ENCODE measurements at regions not wholly inside any gene's neighbourhood (a gene's known extent, or its start where the extent isn't known, plus 50 kb on each side); places are given as distances from the start of the nearest gene placed in this dataset.

DNA sequence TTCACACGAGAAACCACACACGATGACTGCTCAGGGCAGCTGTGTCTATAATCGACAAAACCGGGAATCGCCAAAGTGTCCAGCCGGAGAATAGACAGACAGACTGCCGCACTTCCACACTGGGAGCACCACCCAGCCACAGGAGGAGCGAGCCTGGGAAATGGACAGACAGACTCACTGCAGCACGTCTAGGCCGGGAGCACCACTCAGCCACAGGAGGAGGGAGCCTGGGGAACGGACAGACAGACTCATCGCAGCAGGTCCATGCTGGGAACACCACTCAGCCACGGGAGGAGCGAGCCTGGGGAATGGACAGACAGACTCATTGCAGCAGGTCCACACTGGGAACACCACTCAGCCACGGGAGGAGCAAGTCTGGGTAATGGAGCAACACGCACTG, 137.2 kb downstream of the BRD1 start:
- intact Hi-C loops (cut with micrococcal nuclease): no loop called here
- no peak for DNase-seq
- ChIA-PET POLR2A (no interaction called here), CTCF (no interaction called here)
- H3K27ac Mint-ChIP-seq: no peak overlapping the region
- H3K4me1 ChIP-seq (ENCODE audit: control insufficient read depth in 2 of 2, insufficient read depth in 2 of 2, low read length in 2 of 2): no peaks in the 10 kb centered on the region
- no peak for TF ChIP-seq EZH2 (IDR thresholded peaks at IDR 0.05; ENCODE audit: borderline replicate concordance, insufficient read depth, low read depth, low read length, poor library complexity, severe bottlenecking)
- TF ChIP-seq, protein P1, sequence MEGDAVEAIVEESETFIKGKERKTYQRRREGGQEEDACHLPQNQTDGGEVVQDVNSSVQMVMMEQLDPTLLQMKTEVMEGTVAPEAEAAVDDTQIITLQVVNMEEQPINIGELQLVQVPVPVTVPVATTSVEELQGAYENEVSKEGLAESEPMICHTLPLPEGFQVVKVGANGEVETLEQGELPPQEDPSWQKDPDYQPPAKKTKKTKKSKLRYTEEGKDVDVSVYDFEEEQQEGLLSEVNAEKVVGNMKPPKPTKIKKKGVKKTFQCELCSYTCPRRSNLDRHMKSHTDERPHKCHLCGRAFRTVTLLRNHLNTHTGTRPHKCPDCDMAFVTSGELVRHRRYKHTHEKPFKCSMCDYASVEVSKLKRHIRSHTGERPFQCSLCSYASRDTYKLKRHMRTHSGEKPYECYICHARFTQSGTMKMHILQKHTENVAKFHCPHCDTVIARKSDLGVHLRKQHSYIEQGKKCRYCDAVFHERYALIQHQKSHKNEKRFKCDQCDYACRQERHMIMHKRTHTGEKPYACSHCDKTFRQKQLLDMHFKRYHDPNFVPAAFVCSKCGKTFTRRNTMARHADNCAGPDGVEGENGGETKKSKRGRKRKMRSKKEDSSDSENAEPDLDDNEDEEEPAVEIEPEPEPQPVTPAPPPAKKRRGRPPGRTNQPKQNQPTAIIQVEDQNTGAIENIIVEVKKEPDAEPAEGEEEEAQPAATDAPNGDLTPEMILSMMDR (IDR thresholded peaks at IDR 0.05): no peak
- no peaks in the 10 kb centered on the region for H4K20me1 ChIP-seq (ENCODE audit: control insufficient read depth, insufficient read depth, low read length, poor library complexity, severe bottlenecking)
- no peak overlapping the region for H3K4me3 Mint-ChIP-seq
- peaks cover 2% of the 10 kb centered on the region for H3K9me3 Mint-ChIP-seq (ENCODE audit: insufficient read depth)
- no peaks in the 10 kb centered on the region for H3K79me2 ChIP-seq (ENCODE audit: control insufficient read depth, insufficient read depth, low read length)
- H3K27me3 Mint-ChIP-seq: peaks cover 26% of the 10 kb centered on the region
- WGBS (ENCODE audit: insufficient coverage): 93% methylated on average over 16 of the region's 16 CpGs
- no peak overlapping the region for H3K27ac ChIP-seq (ENCODE audit: low read length in 2 of 2)
- no peak overlapping the region for H3K4me3 ChIP-seq (ENCODE audit: control extremely low read depth in 1 of 5, extremely low read depth in 1 of 5, insufficient read depth in 1 of 5, low read depth in 2 of 5, low read length in 4 of 5)
- no peak overlapping the region for H3K4me2 ChIP-seq (replicated peaks; ENCODE audit: low read depth, low read length, poor library complexity, severe bottlenecking)
- no peak overlapping the region for H3K9ac ChIP-seq (ENCODE audit: low read length)
- ATAC-seq (ENCODE audit: low read depth): no peak
- H3K27me3 ChIP-seq (replicated peaks in 1 of 4; ENCODE audit: control extremely low read depth in 1 of 4, control insufficient read depth in 3 of 4, insufficient read depth in 4 of 4, low read length in 3 of 4): peaks cover 0 to 15% (median 0%) of the 10 kb centered on the region in 4 experiments
- no peak overlapping the region for H2AFZ ChIP-seq (ENCODE audit: insufficient read depth, low read depth, low read length, poor library complexity, severe bottlenecking)
- H3K9me3 ChIP-seq (ENCODE audit: control extremely low read depth in 1 of 3, control insufficient read depth in 2 of 3, insufficient read depth in 1 of 3, low read length in 2 of 3): peaks cover 0 to 16% (median 0%) of the 10 kb centered on the region in 3 donors
- H3K4me1 Mint-ChIP-seq: no peaks in the 10 kb centered on the region
- H3K36me3 ChIP-seq (replicated peaks in 1 of 2; ENCODE audit: control extremely low read depth in 1 of 2, control insufficient read depth in 1 of 2, extremely low read depth in 1 of 2, insufficient read depth in 2 of 2, low read length in 1 of 2): no peaks in the 10 kb centered on the region

GRCh38 chr22:49689858-49690257, 137.8 kb downstream of the BRD1 start:
- TF ChIP-seq, protein P1 (IDR thresholded peaks at IDR 0.05): no peak
- no peaks in the 10 kb centered on the region for H3K36me3 ChIP-seq (replicated peaks in 1 of 2; ENCODE audit: control extremely low read depth in 1 of 2, control insufficient read depth in 1 of 2, extremely low read depth in 1 of 2, insufficient read depth in 2 of 2, low read length in 1 of 2)
- Mint-ChIP-seq H3K4me3 (no peak overlapping the region), H3K27me3 (peaks cover 26% of the 10 kb centered on the region), H3K27ac (no peak overlapping the region), H3K4me1 (no peaks in the 10 kb centered on the region), H3K9me3 (ENCODE audit: insufficient read depth) (peaks cover 2% of the 10 kb centered on the region)
- intact Hi-C loops (cut with micrococcal nuclease): no loop called here
- no peak overlapping the region for H3K4me3 ChIP-seq (ENCODE audit: control extremely low read depth in 1 of 5, extremely low read depth in 1 of 5, insufficient read depth in 1 of 5, low read depth in 2 of 5, low read length in 4 of 5)
- H3K27ac ChIP-seq (ENCODE audit: low read length in 2 of 2): no peak overlapping the region
- H2AFZ ChIP-seq (ENCODE audit: insufficient read depth, low read depth, low read length, poor library complexity, severe bottlenecking): no peak overlapping the region
- no peaks in the 10 kb centered on the region for H4K20me1 ChIP-seq (ENCODE audit: control insufficient read depth, insufficient read depth, low read length, poor library complexity, severe bottlenecking)
- H3K27me3 ChIP-seq (replicated peaks in 1 of 4; ENCODE audit: control extremely low read depth in 1 of 4, control insufficient read depth in 3 of 4, insufficient read depth in 4 of 4, low read length in 3 of 4): peaks cover 0 to 15% (median 0%) of the 10 kb centered on the region in 4 experiments
- 86% methylated on average over 11 of the region's 11 CpGs for WGBS (ENCODE audit: insufficient coverage)
- ChIA-PET POLR2A (no interaction called here), CTCF (no interaction called here)
- ATAC-seq (ENCODE audit: low read depth) (no peak), DNase-seq (no peak)
- H3K79me2 ChIP-seq (ENCODE audit: control insufficient read depth, insufficient read depth, low read length): no peaks in the 10 kb centered on the region
- no peaks in the 10 kb centered on the region for H3K4me1 ChIP-seq (ENCODE audit: control insufficient read depth in 2 of 2, insufficient read depth in 2 of 2, low read length in 2 of 2)
- peaks cover 0 to 14% (median 0%) of the 10 kb centered on the region in 3 donors for H3K9me3 ChIP-seq (ENCODE audit: control extremely low read depth in 1 of 3, control insufficient read depth in 2 of 3, insufficient read depth in 1 of 3, low read length in 2 of 3)
- no peak overlapping the region for H3K9ac ChIP-seq (ENCODE audit: low read length)
- H3K4me2 ChIP-seq (replicated peaks; ENCODE audit: low read depth, low read length, poor library complexity, severe bottlenecking): no peak overlapping the region
